Esophagus squamous epithelium (tissue), 4 donors: ENCODE measurements at regions not wholly inside any gene's neighbourhood (a gene's known extent, or its start where the extent isn't known, plus 50 kb on each side); places are given as distances from the start of the nearest gene placed in this dataset.

ENCODE experiments used
- CTCF ChIP-seq, 6 experiments: fragments of 450-650 bp in 4 of 6; fragments of 200-600 bp in 2 of 6; sonication (generic) in 2 of 6; IDR thresholded peaks; one replicate each; pipeline ENCODE4 v1.5.1; 2016 to 2019; ENCODE audit warnings: antibody characterized with exemption in 6 of 6, mild to moderate bottlenecking in 4 of 6, moderate library complexity in 4 of 6
- POLR2A ChIP-seq, 4 donors: fragments of 450-650 bp; IDR thresholded peaks; one replicate each; pipeline ENCODE4 v1.6.1; 2017; ENCODE audit warnings: antibody characterized with exemption in 4 of 4, mild to moderate bottlenecking in 4 of 4, moderate library complexity in 3 of 4

GRCh38 chr6:99114769-99115406 is 167.1 kb upstream of the FBXL4 start:
- TF ChIP-seq POLR2A (IDR thresholded peaks at IDR 0.05) (no peak), CTCF (IDR thresholded peaks at IDR 0.05) (no peak)
